ENCODE measurements at regions not wholly inside any gene's neighbourhood (a gene's known extent, or its start where the extent isn't known, plus 50 kb on each side); places are given as distances from the start of the nearest gene placed in this dataset.

- H2BK12ac ChIP-seq (ENCODE audit: low read length), result no peak overlapping the region
- no peak overlapping the region for H3K27ac ChIP-seq (ENCODE audit: low read depth, low read length)
- no peak overlapping the region for H2BK5ac ChIP-seq (ENCODE audit: low read depth, low read length, poor library complexity)
- H3K18ac ChIP-seq (ENCODE audit: low read length), result no peak overlapping the region
- no peak overlapping the region for H2AK5ac ChIP-seq (ENCODE audit: low read length)
- H2AFZ ChIP-seq (ENCODE audit: insufficient read depth, low read length, poor library complexity), result no peak overlapping the region
- no peak overlapping the region for H3K9ac ChIP-seq (ENCODE audit: low read length)
- H3K27me3 ChIP-seq (ENCODE audit: insufficient read depth, low read length), result no peaks in the 10 kb centered on the region
- no peaks in the 10 kb centered on the region for H3K79me1 ChIP-seq (ENCODE audit: low read length)
- H3K4me3 ChIP-seq (ENCODE audit: low read depth, low read length), result no peak overlapping the region
- no peaks in the 10 kb centered on the region for H3K79me2 ChIP-seq (ENCODE audit: control insufficient read depth, insufficient read depth, low read length, poor library complexity)
- H3K4ac ChIP-seq (ENCODE audit: low read depth, low read length), result no peak overlapping the region
- H4K8ac ChIP-seq (ENCODE audit: low read depth, low read length), result no peak overlapping the region
- H4K91ac ChIP-seq (ENCODE audit: low read depth, low read length), result no peak overlapping the region
- H3K23ac ChIP-seq (ENCODE audit: low read length), result no peak overlapping the region
- no peaks in the 10 kb centered on the region for H3K4me1 ChIP-seq (ENCODE audit: control insufficient read depth in 1 of 2, insufficient read depth in 2 of 2, low read length in 2 of 2)
- no peaks in the 10 kb centered on the region for H3K36me3 ChIP-seq (ENCODE audit: control insufficient read depth in 1 of 2, insufficient read depth in 2 of 2, low read length in 2 of 2)
- H3K14ac ChIP-seq (ENCODE audit: low read length), result no peak overlapping the region
- H3K4me2 ChIP-seq (ENCODE audit: low read length), result no peak overlapping the region
- no peak overlapping the region for H2BK120ac ChIP-seq (ENCODE audit: insufficient read depth, low read length, poor library complexity)
- no peak for DNase-seq
- no CpG with 5 or more reads among the region's 2 CpGs for whole genome bisulfite sequencing (ENCODE audit: extremely low coverage, insufficient coverage, insufficient read length)
- no peaks in the 10 kb centered on the region for H3K9me3 ChIP-seq (ENCODE audit: insufficient read depth, low read depth, low read length)
- H4K12ac ChIP-seq (ENCODE audit: low read depth, low read length), result no peak overlapping the region
Measured at GRCh38 chr6:8155259-8156012, 53.1 kb upstream of the EEF1E1 start.
